GM18508 (cell line): ENCODE measurements at regions not wholly inside any gene's neighbourhood (a gene's known extent, or its start where the extent isn't known, plus 50 kb on each side); places are given as distances from the start of the nearest gene placed in this dataset.

Experiments used
- ATAC-seq: cut with Tn5 transposase; IDR thresholded peaks from one replicate; pipeline ENCODE4 v1.9.1; 2021; ENCODE audit warnings: moderate number of reproducible peaks; ENCODE audit not compliant: insufficient read depth, unreplicated experiment

GRCh38 chr5:109917154-109917546, 227.4 kb downstream of the MAN2A1 start:
- ATAC-seq: no peak

- ATAC-seq: no peak
These were observed 228.2 kb downstream of the MAN2A1 start for GRCh38 chr5:109917966-109918365.

GRCh38 chr5:109920736-109921135, 231.0 kb downstream of the MAN2A1 start:
- no peak for ATAC-seq

- no peak for ATAC-seq
These were observed 232.1 kb downstream of the MAN2A1 start for GRCh38 chr5:109921735-109922380.

GRCh38 chr5:109922381-109922995, 232.8 kb downstream of the MAN2A1 start:
- no peak for ATAC-seq

GRCh38 chr5:109923205-109923604, 233.5 kb downstream of the MAN2A1 start:
- no peak for ATAC-seq

- ATAC-seq: no peak
These were observed 234.7 kb downstream of the MAN2A1 start for GRCh38 chr5:109924237-109925107.

- ATAC-seq: no peak
These were observed 237.9 kb downstream of the MAN2A1 start for GRCh38 chr5:109927639-109928038.

- no peak for ATAC-seq
These were observed 238.3 kb downstream of the MAN2A1 start for GRCh38 chr5:109928046-109928445.

- no peak for ATAC-seq
These were observed 239.1 kb downstream of the MAN2A1 start for GRCh38 chr5:109928811-109929210.

- no peak for ATAC-seq
These were observed 239.6 kb downstream of the MAN2A1 start for GRCh38 chr5:109929376-109929775.

- no peak for ATAC-seq
These were observed 240.2 kb downstream of the MAN2A1 start for GRCh38 chr5:109929911-109930310.

GRCh38 chr5:109931049-109931780, 241.5 kb downstream of the MAN2A1 start:
- ATAC-seq: no peak

GRCh38 chr5:109935833-109936490, 246.2 kb downstream of the MAN2A1 start:
- no peak for ATAC-seq

- no peak for ATAC-seq
These were observed 247.3 kb downstream of the MAN2A1 start for GRCh38 chr5:109936996-109937395.

GRCh38 chr5:109937951-109938350, 248.2 kb downstream of the MAN2A1 start:
- no peak for ATAC-seq

- no peak for ATAC-seq
These were observed 248.7 kb downstream of the MAN2A1 start for GRCh38 chr5:109938453-109938852.

GRCh38 chr5:109939116-109939682, 249.5 kb downstream of the MAN2A1 start:
- ATAC-seq: no peak

- ATAC-seq: no peak
These were observed 252.9 kb downstream of the MAN2A1 start for GRCh38 chr5:109942646-109943045.
